Ishikawa (cell line): ENCODE measurements at regions not wholly inside any gene's neighbourhood (a gene's known extent, or its start where the extent isn't known, plus 50 kb on each side); places are given as distances from the start of the nearest gene placed in this dataset.

Experiments
- CEBPB ChIP-seq: IDR thresholded peaks from 2 replicates; pipeline ENCODE4 v1.6.1; 2012
- CREB1 ChIP-seq: IDR thresholded peaks from 2 replicates; pipeline ENCODE4 v1.6.1; 2012; ENCODE audit warnings: low read depth
- EP300 ChIP-seq: IDR thresholded peaks from 2 replicates; pipeline ENCODE4 v1.6.1; 2012; ENCODE audit warnings: borderline replicate concordance
- MAX ChIP-seq: IDR thresholded peaks from 2 replicates; pipeline ENCODE4 v1.6.1; 2012
- NFIC ChIP-seq: IDR thresholded peaks from 2 replicates; pipeline ENCODE4 v1.6.1; 2012
- RAD21 ChIP-seq: IDR thresholded peaks from 2 replicates; pipeline ENCODE4 v1.6.1; 2012; ENCODE audit warnings: low read depth
- REST ChIP-seq: IDR thresholded peaks from 2 replicates; pipeline ENCODE4 v1.6.1; 2012; ENCODE audit warnings: low read depth, mild to moderate bottlenecking
- TAF1 ChIP-seq: IDR thresholded peaks from 2 replicates; pipeline ENCODE4 v1.6.1; 2012; ENCODE audit warnings: low read depth, mild to moderate bottlenecking
- TEAD4 ChIP-seq: IDR thresholded peaks from 2 replicates; pipeline ENCODE4 v1.6.1; 2012
- YY1 ChIP-seq: IDR thresholded peaks from 2 replicates; pipeline ENCODE4 v1.6.1; 2012; ENCODE audit warnings: low read depth
- ZBTB7A ChIP-seq: IDR thresholded peaks from 2 replicates; pipeline ENCODE4 v1.6.1; 2012; ENCODE audit warnings: low read depth

GRCh38 chr2:187775651-187776050, 221.4 kb upstream of the TFPI start:
- TF ChIP-seq CREB1 (no peak), TAF1 (no peak), MAX (no peak), CEBPB (no peak), EP300 (no peak), YY1 (no peak), REST (no peak), ZBTB7A (no peak), RAD21 (no peak), NFIC (no peak), TEAD4 (no peak)
